Smooth muscle cell (in vitro differentiated cells): ENCODE measurements at regions not wholly inside any gene's neighbourhood (a gene's known extent, or its start where the extent isn't known, plus 50 kb on each side); places are given as distances from the start of the nearest gene placed in this dataset.

Experiments used
- DNase-seq: peaks from one replicate; lab custom pipeline; 2025; ENCODE audit not compliant: unreplicated experiment; lab: John Stamatoyannopoulos, UW
- H2AFZ ChIP-seq: fragments of 200-600 bp; sonication (generic); 2 replicates; pipeline ENCODE4 v1.6.0; 2016; ENCODE audit warnings: antibody characterized with exemption, low read depth, mild to moderate bottlenecking
- H3F3A ChIP-seq: fragments of 200-600 bp; sonication (generic); 2 replicates; pipeline ENCODE4 v1.6.0; 2017; ENCODE audit warnings: antibody characterized with exemption, low read depth
- H3K27ac ChIP-seq: fragments of 200-600 bp; sonication (generic); 2 replicates; pipeline ENCODE4 v1.5.1; 2016; ENCODE audit warnings: low read depth, mild to moderate bottlenecking
- H3K27me3 ChIP-seq: fragments of 200-600 bp; sonication (generic); 2 replicates; pipeline ENCODE4 v1.6.1; 2016; ENCODE audit warnings: low read depth, mild to moderate bottlenecking
- H3K36me3 ChIP-seq: fragments of 200-600 bp; sonication (generic); 2 replicates; pipeline ENCODE4 v1.5.1; 2016; ENCODE audit warnings: low read depth
- H3K4me1 ChIP-seq: fragments of 200-600 bp; sonication (generic); 2 replicates; pipeline ENCODE4 v1.5.1; 2016; ENCODE audit warnings: low read depth
- H3K4me2 ChIP-seq: fragments of 200-600 bp; sonication (generic); 2 replicates; pipeline ENCODE4 v1.6.0; 2016; ENCODE audit warnings: mild to moderate bottlenecking
- H3K4me3 ChIP-seq: fragments of 200-600 bp; sonication (generic); 2 replicates; pipeline ENCODE4 v1.5.1; 2016; ENCODE audit warnings: mild to moderate bottlenecking
- H3K79me2 ChIP-seq: fragments of 200-600 bp; sonication (generic); 2 replicates; pipeline ENCODE4 v1.6.0; 2016; ENCODE audit warnings: low read depth, mild to moderate bottlenecking
- H3K9ac ChIP-seq: fragments of 200-600 bp; sonication (generic); 2 replicates; pipeline ENCODE4 v1.6.0; 2016; ENCODE audit warnings: low read depth
- H3K9me3 ChIP-seq: fragments of 200-600 bp; sonication (generic); replicated peaks from 2 replicates; pipeline ENCODE4 v1.5.1; 2016; ENCODE audit warnings: low read depth
- H4K20me1 ChIP-seq: fragments of 200-600 bp; sonication (generic); 2 replicates; pipeline ENCODE4 v1.6.0; 2016; ENCODE audit warnings: low read depth
- WGBS: methylation state at CpG from one replicate; pipeline ENCODE4 v1.1.7; 2016; ENCODE audit warnings: low lambda C conversion rate; 5-methylcytosine and 5-hydroxymethylcytosine counted together
- TF ChIP-seq, protein P1 (sequence below): fragments of 200-600 bp; sonication (generic); IDR thresholded peaks from 2 replicates; pipeline ENCODE4 v1.5.1; 2017; ENCODE audit warnings: borderline replicate concordance, mild to moderate bottlenecking, antibody characterized with exemption; ENCODE audit not compliant: insufficient read depth, poor library complexity, severe bottlenecking

DNA sequence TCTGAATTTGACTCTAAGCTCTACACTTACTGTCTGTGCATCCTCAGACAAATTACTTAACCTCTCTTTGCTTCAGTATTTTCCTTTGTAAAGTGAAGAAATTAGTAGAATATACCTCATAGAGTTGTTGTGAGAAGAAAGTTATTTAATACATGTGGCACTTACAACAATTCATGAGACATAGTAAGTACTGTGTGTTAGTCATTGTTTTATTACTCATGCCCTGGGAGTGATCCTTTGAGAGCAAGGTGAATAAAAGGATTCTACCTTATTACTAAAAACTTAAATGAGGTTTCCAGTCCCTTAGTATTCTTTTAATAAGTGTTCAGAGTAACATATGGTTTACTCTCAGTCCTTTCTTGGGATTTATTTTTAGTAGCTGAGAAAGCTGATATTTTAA lies 233.6 kb upstream of the MAP3K7 start:
- TF ChIP-seq, protein P1, sequence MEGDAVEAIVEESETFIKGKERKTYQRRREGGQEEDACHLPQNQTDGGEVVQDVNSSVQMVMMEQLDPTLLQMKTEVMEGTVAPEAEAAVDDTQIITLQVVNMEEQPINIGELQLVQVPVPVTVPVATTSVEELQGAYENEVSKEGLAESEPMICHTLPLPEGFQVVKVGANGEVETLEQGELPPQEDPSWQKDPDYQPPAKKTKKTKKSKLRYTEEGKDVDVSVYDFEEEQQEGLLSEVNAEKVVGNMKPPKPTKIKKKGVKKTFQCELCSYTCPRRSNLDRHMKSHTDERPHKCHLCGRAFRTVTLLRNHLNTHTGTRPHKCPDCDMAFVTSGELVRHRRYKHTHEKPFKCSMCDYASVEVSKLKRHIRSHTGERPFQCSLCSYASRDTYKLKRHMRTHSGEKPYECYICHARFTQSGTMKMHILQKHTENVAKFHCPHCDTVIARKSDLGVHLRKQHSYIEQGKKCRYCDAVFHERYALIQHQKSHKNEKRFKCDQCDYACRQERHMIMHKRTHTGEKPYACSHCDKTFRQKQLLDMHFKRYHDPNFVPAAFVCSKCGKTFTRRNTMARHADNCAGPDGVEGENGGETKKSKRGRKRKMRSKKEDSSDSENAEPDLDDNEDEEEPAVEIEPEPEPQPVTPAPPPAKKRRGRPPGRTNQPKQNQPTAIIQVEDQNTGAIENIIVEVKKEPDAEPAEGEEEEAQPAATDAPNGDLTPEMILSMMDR, result no peak
- no peak overlapping the region for H3K4me3 ChIP-seq

DNA sequence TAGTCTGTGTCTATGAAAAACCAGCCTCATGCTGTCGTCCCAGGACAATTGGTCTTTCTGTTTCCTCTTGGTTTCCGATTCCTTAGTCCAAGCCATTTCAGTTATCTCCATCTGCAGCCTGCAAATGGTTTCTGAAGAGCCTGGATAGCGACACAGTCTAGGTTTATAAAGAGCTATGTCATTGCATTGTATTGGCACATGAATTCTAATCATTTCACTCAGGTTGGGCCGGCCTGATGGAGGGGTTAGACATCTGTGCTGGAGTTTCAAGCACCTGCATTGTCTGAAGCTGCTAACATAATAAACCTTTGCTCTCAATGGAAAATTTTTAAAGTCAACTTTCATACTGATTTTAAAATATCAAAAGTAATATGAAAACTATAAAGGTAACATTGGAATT lies 232.6 kb upstream of the MAP3K7 start:
- Histone ChIP-seq H3K9ac (no peak overlapping the region), H3K9me3 (no peaks in the 10 kb centered on the region), H2AFZ (no peak overlapping the region), H3K79me2 (no peaks in the 10 kb centered on the region), H3K4me1 (no peaks in the 10 kb centered on the region), H3K4me2 (no peak overlapping the region), H3K27ac (no peak overlapping the region), H3K4me3 (no peak overlapping the region), H3K36me3 (no peaks in the 10 kb centered on the region), H3F3A (no peaks in the 10 kb centered on the region), H4K20me1 (no peaks in the 10 kb centered on the region), H3K27me3 (no peaks in the 10 kb centered on the region)
- WGBS, result 96% methylated on average over 4 of the region's 4 CpGs
- no peak for DNase-seq
- TF ChIP-seq, protein P1, result no peak

More for the DNA sequence above, 233.6 kb upstream of the MAP3K7 start:
- H3K4me1 ChIP-seq, result no peaks in the 10 kb centered on the region
- H3K27me3 ChIP-seq, result no peaks in the 10 kb centered on the region
- H3F3A ChIP-seq, result no peaks in the 10 kb centered on the region
- no peak overlapping the region for H3K4me2 ChIP-seq
- DNase-seq, result no peak
- no peak overlapping the region for H3K27ac ChIP-seq
- H2AFZ ChIP-seq, result no peak overlapping the region
- H3K36me3 ChIP-seq, result no peaks in the 10 kb centered on the region
- no peaks in the 10 kb centered on the region for H3K9me3 ChIP-seq
- no peak overlapping the region for H3K9ac ChIP-seq
- no peaks in the 10 kb centered on the region for H4K20me1 ChIP-seq
- no peaks in the 10 kb centered on the region for H3K79me2 ChIP-seq

DNA sequence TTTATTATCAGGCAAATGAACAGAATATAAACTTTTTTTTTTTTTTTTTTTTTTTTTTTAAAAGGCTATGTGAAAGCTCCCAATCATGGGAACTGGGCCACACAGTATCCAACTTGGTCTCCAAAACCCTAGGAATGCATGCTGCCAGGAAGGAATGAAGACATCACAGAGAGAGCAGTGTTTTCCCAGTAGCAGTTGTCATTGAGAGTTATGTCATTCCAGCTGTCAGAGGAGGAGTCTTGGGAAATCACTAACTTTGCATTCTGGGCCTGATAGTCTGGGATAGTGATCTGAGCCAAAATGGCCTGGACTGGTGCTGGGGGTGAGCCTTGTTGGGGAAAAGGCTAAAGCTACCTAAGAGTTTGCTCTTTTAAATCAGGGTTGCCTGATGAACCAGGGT lies 231.3 kb upstream of the MAP3K7 start:
- no peaks in the 10 kb centered on the region for H4K20me1 ChIP-seq
- TF ChIP-seq, protein P1, result no peak
- H3K36me3 ChIP-seq, result no peaks in the 10 kb centered on the region
- H3K4me2 ChIP-seq, result no peak overlapping the region
- H3K9ac ChIP-seq, result no peak overlapping the region
- no peak for DNase-seq
- H3K79me2 ChIP-seq, result no peaks in the 10 kb centered on the region
- H3K4me3 ChIP-seq, result no peak overlapping the region
- no peaks in the 10 kb centered on the region for H3K27me3 ChIP-seq
- no peaks in the 10 kb centered on the region for H3K9me3 ChIP-seq
- no peak overlapping the region for H2AFZ ChIP-seq
- H3K27ac ChIP-seq, result no peak overlapping the region
- no peaks in the 10 kb centered on the region for H3K4me1 ChIP-seq
- H3F3A ChIP-seq, result no peaks in the 10 kb centered on the region

DNA sequence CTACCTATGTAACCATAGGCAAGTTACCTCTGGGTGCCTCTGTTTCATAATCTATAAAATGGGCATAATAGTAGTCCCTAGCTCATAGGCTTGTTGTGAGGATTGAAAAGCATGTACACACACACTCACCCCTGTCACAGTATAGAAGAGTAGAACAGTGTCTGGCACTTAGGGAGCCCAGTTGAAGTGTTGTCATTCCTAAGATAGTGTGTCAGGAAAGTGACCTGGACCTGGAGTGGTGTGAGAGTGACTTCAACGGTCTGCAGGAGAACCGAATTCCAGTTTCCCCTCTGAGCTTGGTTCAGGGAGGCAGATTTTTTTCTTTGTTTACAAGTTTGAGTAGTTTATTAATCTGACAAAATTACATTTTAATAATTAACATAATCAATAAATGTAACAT lies 229.9 kb upstream of the MAP3K7 start:
- H3F3A ChIP-seq, result no peaks in the 10 kb centered on the region
- no peak for DNase-seq
- TF ChIP-seq, protein P1, result no peak
- H3K79me2 ChIP-seq, result no peaks in the 10 kb centered on the region
- no peak overlapping the region for H3K4me3 ChIP-seq
- no peaks in the 10 kb centered on the region for H3K27me3 ChIP-seq
- H3K9ac ChIP-seq, result no peak overlapping the region
- no peaks in the 10 kb centered on the region for H3K4me1 ChIP-seq
- H2AFZ ChIP-seq, result no peak overlapping the region
- 65% methylated on average over 2 of the region's 2 CpGs for WGBS
- H3K4me2 ChIP-seq, result no peak overlapping the region
- no peaks in the 10 kb centered on the region for H4K20me1 ChIP-seq
- H3K27ac ChIP-seq, result no peak overlapping the region
- H3K36me3 ChIP-seq, result no peaks in the 10 kb centered on the region
- H3K9me3 ChIP-seq, result no peaks in the 10 kb centered on the region
